ENCODE measurements at regions not wholly inside any gene's neighbourhood (a gene's known extent, or its start where the extent isn't known, plus 50 kb on each side); places are given as distances from the start of the nearest gene placed in this dataset.

DNA sequence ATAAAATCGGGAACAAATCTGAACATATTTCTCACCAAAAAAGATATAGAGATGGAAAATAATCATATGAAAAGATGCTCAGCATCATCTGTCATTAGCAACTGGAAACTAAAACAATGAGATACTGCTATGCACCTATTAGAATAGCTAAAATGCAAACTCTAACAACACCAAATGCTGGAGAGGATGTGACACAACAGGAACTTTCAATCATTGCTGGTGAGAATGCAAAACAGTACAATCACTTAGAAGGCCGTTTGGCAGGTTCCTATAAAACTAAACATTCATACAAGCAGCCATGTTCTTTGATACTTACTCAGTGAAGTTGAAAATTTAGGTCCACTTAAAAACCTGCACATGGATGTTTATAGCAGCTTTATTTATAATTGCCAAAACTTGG lies 67.0 kb downstream of the FAM50B start:
- TF ChIP-seq, protein P1, sequence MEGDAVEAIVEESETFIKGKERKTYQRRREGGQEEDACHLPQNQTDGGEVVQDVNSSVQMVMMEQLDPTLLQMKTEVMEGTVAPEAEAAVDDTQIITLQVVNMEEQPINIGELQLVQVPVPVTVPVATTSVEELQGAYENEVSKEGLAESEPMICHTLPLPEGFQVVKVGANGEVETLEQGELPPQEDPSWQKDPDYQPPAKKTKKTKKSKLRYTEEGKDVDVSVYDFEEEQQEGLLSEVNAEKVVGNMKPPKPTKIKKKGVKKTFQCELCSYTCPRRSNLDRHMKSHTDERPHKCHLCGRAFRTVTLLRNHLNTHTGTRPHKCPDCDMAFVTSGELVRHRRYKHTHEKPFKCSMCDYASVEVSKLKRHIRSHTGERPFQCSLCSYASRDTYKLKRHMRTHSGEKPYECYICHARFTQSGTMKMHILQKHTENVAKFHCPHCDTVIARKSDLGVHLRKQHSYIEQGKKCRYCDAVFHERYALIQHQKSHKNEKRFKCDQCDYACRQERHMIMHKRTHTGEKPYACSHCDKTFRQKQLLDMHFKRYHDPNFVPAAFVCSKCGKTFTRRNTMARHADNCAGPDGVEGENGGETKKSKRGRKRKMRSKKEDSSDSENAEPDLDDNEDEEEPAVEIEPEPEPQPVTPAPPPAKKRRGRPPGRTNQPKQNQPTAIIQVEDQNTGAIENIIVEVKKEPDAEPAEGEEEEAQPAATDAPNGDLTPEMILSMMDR (IDR thresholded peaks at IDR 0.05): no peak
- TF ChIP-seq POLR2A (IDR thresholded peaks at IDR 0.05): no peak

All from right lobe of liver (tissue), 4 donors.